PC-3 (cell line): ENCODE measurements at regions not wholly inside any gene's neighbourhood (a gene's known extent, or its start where the extent isn't known, plus 50 kb on each side); places are given as distances from the start of the nearest gene placed in this dataset.

ENCODE experiments used
- ATAC-seq: fragments of 200-7000 bp; cut with Tn5 transposase; 2 replicates; pipeline ENCODE4 v1.9.1; 2020; ENCODE audit warnings: mild to moderate bottlenecking, moderate library complexity
- BruUV-seq: library from RNA; stranded (reverse); fragments of 400-500 nt; replicated peaks from 2 replicates; lab custom pipeline; 2021; lab: Mats Ljungman, UMichigan
- CTCF ChIA-PET: fragments of 300-600 bp; sonication (Branson Sonifier 250); formaldehyde crosslinking; loops from one replicate; lab custom pipeline; 2022; ENCODE audit warnings: antibody characterized with exemption; lab: Charles Lee
- POLR2A ChIA-PET: fragments of 300-600 bp; sonication (Branson Sonifier 250); formaldehyde crosslinking; loops from one replicate; lab custom pipeline; 2022; ENCODE audit warnings: antibody characterized with exemption; ENCODE audit not compliant: unreplicated experiment; lab: Charles Lee
- DNase-seq: peaks from one replicate; pipeline ENCODE4 v3.0.0-alpha.2; 2015
- H2AFZ ChIP-seq: fragments of 300-600 bp; sonication (generic); 2 replicates; pipeline ENCODE4 v1.6.0; 2016; ENCODE audit warnings: antibody characterized with exemption, low read length
- H3F3A ChIP-seq: fragments of 300-600 bp; sonication (generic); one replicate; pipeline ENCODE4 v1.6.0; 2017; ENCODE audit warnings: antibody characterized with exemption, low read length, control low read depth, mild to moderate bottlenecking; ENCODE audit not compliant: unreplicated experiment
- H3K27ac ChIP-seq: fragments of 300-600 bp; sonication (generic); 2 replicates; pipeline ENCODE4 v1.5.1; 2016; ENCODE audit warnings: mild to moderate bottlenecking, low read length
- H3K27me3 ChIP-seq: fragments of 300-600 bp; sonication (generic); 2 replicates; pipeline ENCODE4 v1.6.1; 2016; ENCODE audit warnings: low read length, mixed read lengths
- H3K36me3 ChIP-seq: fragments of 300-600 bp; sonication (generic); 2 replicates; pipeline ENCODE4 v1.6.1; 2016; ENCODE audit warnings: low read depth, mixed run types, low read length, mixed read lengths
- H3K4me1 ChIP-seq: fragments of 300-600 bp; sonication (generic); 2 replicates; pipeline ENCODE4 v1.5.1; 2016; ENCODE audit warnings: low read length; ENCODE audit not compliant: insufficient read depth
- H3K4me2 ChIP-seq: fragments of 300-600 bp; sonication (generic); 2 replicates; pipeline ENCODE4 v1.6.0; 2016; ENCODE audit warnings: low read length
- H3K4me3 ChIP-seq: fragments of 300-600 bp; sonication (generic); 2 replicates; pipeline ENCODE4 v1.5.1; 2016; ENCODE audit warnings: mild to moderate bottlenecking, low read length, mixed read lengths
- H3K79me2 ChIP-seq: fragments of 300-600 bp; sonication (generic); 2 replicates; pipeline ENCODE4 v1.6.1; 2017; ENCODE audit warnings: low read length, mixed read lengths
- H3K9ac ChIP-seq: fragments of 300-600 bp; sonication (generic); 2 replicates; pipeline ENCODE4 v1.6.0; 2016; ENCODE audit warnings: mild to moderate bottlenecking, low read length
- H3K9me2 ChIP-seq: fragments of 300-600 bp; sonication (generic); replicated peaks from 2 replicates; pipeline ENCODE4 v1.6.1; 2016; ENCODE audit warnings: mixed run types, low read length, mixed read lengths
- H3K9me3 ChIP-seq: fragments of 300-600 bp; sonication (generic); 2 replicates; pipeline ENCODE4 v1.6.1; 2016; ENCODE audit warnings: low read length, mixed read lengths
- H4K20me1 ChIP-seq: fragments of 300-600 bp; sonication (generic); 2 replicates; pipeline ENCODE4 v1.6.1; 2016; ENCODE audit warnings: low read length, mixed read lengths
- CTCF ChIP-seq: fragments of 300-600 bp; sonication (generic); conservative IDR thresholded peaks from 2 replicates; pipeline ENCODE4 v1.5.1; 2017; ENCODE audit warnings: antibody characterized with exemption, low read depth, mild to moderate bottlenecking, low read length
- EZH2 ChIP-seq: fragments of 300-600 bp; sonication (generic); IDR thresholded peaks from one replicate; pipeline ENCODE4 v1.6.1; 2017; ENCODE audit warnings: antibody characterized with exemption, mild to moderate bottlenecking, low read length; ENCODE audit not compliant: unreplicated experiment
- EZH2phosphoT487 ChIP-seq: fragments of 300-600 bp; sonication (generic); IDR thresholded peaks from 2 replicates; pipeline ENCODE4 v1.6.1; 2018; ENCODE audit warnings: mild to moderate bottlenecking, antibody characterized with exemption, low read length, borderline replicate concordance
- intact Hi-C: fragments of 100-400 bp; cut with micrococcal nuclease; formaldehyde crosslinking; loops from 2 replicates; pipeline ENCODE4 v1.9.0; 2023

- H3K27ac ChIP-seq: no peak overlapping the region
Measured at GRCh38 chr16:55380485-55380884, 56.5 kb downstream of the IRX6 start.

GRCh38 chr16:55384288-55385247, 60.6 kb downstream of the IRX6 start:
- Histone ChIP-seq H3K9ac (no peak overlapping the region), H3K9me2 (no peaks in the 10 kb centered on the region), H3K4me2 (no peak overlapping the region), H4K20me1 (no peaks in the 10 kb centered on the region), H2AFZ (no peak overlapping the region), H3F3A (no peaks in the 10 kb centered on the region), H3K9me3 (no peaks in the 10 kb centered on the region), H3K27me3 (0 out of 2 replicates have a peak, but pooled peaks cover 3% of the 10 kb centered on the region), H3K79me2 (no peaks in the 10 kb centered on the region), H3K4me1 (0 out of 2 replicates have a peak, but pooled peaks cover 3% of the 10 kb centered on the region), H3K4me3 (no peak overlapping the region), H3K36me3 (no peaks in the 10 kb centered on the region), H3K27ac (no peak overlapping the region)
- no TSS peak for BruUV-seq
- DNase-seq (no peak), ATAC-seq (no peak)
- ChIA-PET CTCF (no interaction called here), POLR2A (no interaction called here)
- TF ChIP-seq CTCF (no peak), EZH2phosphoT487 (no peak), EZH2 (no peak)
- intact Hi-C loops: no loop called here

More at GRCh38 chr16:55380485-55380884, 56.5 kb downstream of the IRX6 start:
- Histone ChIP-seq H3K36me3 (no peaks in the 10 kb centered on the region), H3K9ac (no peak overlapping the region), H3K4me1 (no peaks in the 10 kb centered on the region), H3F3A (no peaks in the 10 kb centered on the region), H4K20me1 (no peaks in the 10 kb centered on the region), H3K9me2 (no peaks in the 10 kb centered on the region), H3K27me3 (0 out of 2 replicates have a peak, but pooled peaks cover 3% of the 10 kb centered on the region), H3K4me3 (no peak overlapping the region), H3K4me2 (no peak overlapping the region), H2AFZ (no peak overlapping the region), H3K79me2 (no peaks in the 10 kb centered on the region), H3K9me3 (no peaks in the 10 kb centered on the region)
- intact Hi-C loops: no loop called here
- DNase-seq (no peak), ATAC-seq (no peak)
- TF ChIP-seq EZH2phosphoT487 (no peak), CTCF (no peak), EZH2 (no peak)
- BruUV-seq: no TSS peak
- CTCF ChIA-PET: no interaction called here
- POLR2A ChIA-PET: no interaction called here

GRCh38 chr16:55385359-55385758, 61.4 kb downstream of the IRX6 start:
- ChIA-PET POLR2A (no interaction called here), CTCF (no interaction called here)
- Histone ChIP-seq H3K4me2 (no peak overlapping the region), H3K4me1 (0 out of 2 replicates have a peak, but pooled peaks cover 3% of the 10 kb centered on the region), H3K4me3 (no peak overlapping the region), H3F3A (no peaks in the 10 kb centered on the region), H4K20me1 (no peaks in the 10 kb centered on the region), H2AFZ (no peak overlapping the region), H3K9me3 (no peaks in the 10 kb centered on the region), H3K27me3 (no peaks in the 10 kb centered on the region), H3K79me2 (no peaks in the 10 kb centered on the region), H3K9me2 (no peaks in the 10 kb centered on the region), H3K36me3 (no peaks in the 10 kb centered on the region), H3K9ac (no peak overlapping the region), H3K27ac (no peak overlapping the region)
- no peak for ATAC-seq
- DNase-seq: no peak
- no TSS peak for BruUV-seq
- intact Hi-C loops: no loop called here
- TF ChIP-seq EZH2phosphoT487 (no peak), EZH2 (no peak), CTCF (no peak)
